ENCODE measurements at regions not wholly inside any gene's neighbourhood (a gene's known extent, or its start where the extent isn't known, plus 50 kb on each side); places are given as distances from the start of the nearest gene placed in this dataset.

GRCh38 chr21:26374817-26375216, 198.3 kb downstream of the CYYR1 start:
- TF ChIP-seq YY1 (IDR thresholded peaks at IDR 0.05; ENCODE audit: low read depth) (no peak), EP300 (IDR thresholded peaks at IDR 0.05; ENCODE audit: borderline replicate concordance) (no peak), TAF1 (IDR thresholded peaks at IDR 0.05; ENCODE audit: low read depth) (no peak), ZBTB7A (IDR thresholded peaks at IDR 0.05; ENCODE audit: low read depth) (no peak), TEAD4 (IDR thresholded peaks at IDR 0.05) (no peak)

Measured in Ishikawa (cell line).